ENCODE measurements at regions not wholly inside any gene's neighbourhood (a gene's known extent, or its start where the extent isn't known, plus 50 kb on each side); places are given as distances from the start of the nearest gene placed in this dataset.
A peak's percentile ranks its signal among the peaks of the same experiment; 100 is the strongest.

DNA sequence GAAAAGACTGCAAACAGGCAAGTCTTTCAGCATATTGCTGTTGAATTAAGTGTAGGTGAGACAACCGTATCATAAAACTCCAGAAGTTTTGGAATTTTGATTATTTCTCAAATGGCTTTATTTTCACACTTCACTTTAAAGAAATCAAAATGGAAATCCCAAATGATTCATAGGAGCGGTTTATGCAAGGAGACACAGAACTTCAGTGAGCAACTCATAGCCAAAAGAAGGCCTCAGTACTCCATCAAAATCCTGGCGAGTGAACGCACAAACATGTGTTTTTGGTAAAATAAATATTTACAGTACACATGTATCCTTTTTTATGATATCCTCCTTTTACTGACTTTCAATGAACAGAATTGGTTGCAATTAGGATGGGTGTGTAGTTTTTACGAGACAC is 140.4 kb upstream of the APCDD1 start:
- no peak overlapping the region for H3K4me3 ChIP-seq (ENCODE audit: low read depth, low read length)
- TF ChIP-seq ZNF391 (tag by site-specific recombination; IDR thresholded peaks at IDR 0.05; ENCODE audit: borderline replicate concordance, low read depth) (no peak), ZNF114 (tag by site-specific recombination; IDR thresholded peaks at IDR 0.05) (no peak), ZNF341 (tag by site-specific recombination; IDR thresholded peaks at IDR 0.05; ENCODE audit: low read depth) (no peak), ZNF274 (IDR thresholded peaks at IDR 0.05; ENCODE audit: low read length) (no peak), ZNF274 (tag by site-specific recombination; IDR thresholded peaks at IDR 0.05; ENCODE audit: borderline replicate concordance) (no peak), ZNF366 (tag by site-specific recombination; conservative IDR thresholded peaks at IDR 0.05) (no peak), ZBTB48 (tag by site-specific recombination; IDR thresholded peaks at IDR 0.05) (no peak)
- ChIA-PET POLR2A (no interaction called here), CTCF (interaction anchor here (0.6 kb wide), 1 partner anchor 308 kb away, joined by 3 read pairs; no protein-coding TSS in a partner anchor)
- H3K27ac ChIP-seq (ENCODE audit: extremely low read depth, low read depth, low read length), result no peak overlapping the region
- H3K4me1 ChIP-seq (ENCODE audit: control insufficient read depth, insufficient read depth, low read length), result no peaks in the 10 kb centered on the region
- H3K36me3 ChIP-seq (ENCODE audit: control insufficient read depth in 2 of 2, insufficient read depth in 1 of 2, low read length in 2 of 2), result no peaks in the 10 kb centered on the region
- H3K9me3 ChIP-seq (ENCODE audit: control insufficient read depth, insufficient read depth, low read depth, low read length), result no peaks in the 10 kb centered on the region

DNA sequence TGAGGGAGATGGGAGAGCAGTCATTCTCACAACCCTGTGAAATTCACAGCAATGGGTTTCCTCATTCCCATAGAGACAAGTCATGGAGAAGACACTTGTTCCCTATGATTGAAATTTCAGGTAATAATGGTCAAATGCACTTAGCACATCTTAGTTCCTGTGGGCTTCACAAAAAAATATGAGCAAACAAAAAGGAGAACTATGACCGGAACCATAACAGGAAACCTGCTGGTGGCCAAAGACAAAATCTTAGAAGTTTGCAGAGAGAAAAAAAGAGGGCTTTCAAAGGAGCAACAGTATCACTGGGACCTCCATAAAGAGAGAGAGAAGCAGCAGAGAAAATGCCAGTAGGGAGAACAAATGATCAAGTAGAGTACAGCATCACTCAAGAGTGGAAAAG is 138.9 kb upstream of the APCDD1 start:
- no peaks in the 10 kb centered on the region for H3K4me1 ChIP-seq (ENCODE audit: control insufficient read depth, insufficient read depth, low read length)
- ChIA-PET POLR2A (no interaction called here), CTCF (no interaction called here)
- TF ChIP-seq ZNF610 (tag by site-specific recombination; IDR thresholded peaks at IDR 0.05; ENCODE audit: borderline replicate concordance), result no peak
- TF ChIP-seq, protein P1, sequence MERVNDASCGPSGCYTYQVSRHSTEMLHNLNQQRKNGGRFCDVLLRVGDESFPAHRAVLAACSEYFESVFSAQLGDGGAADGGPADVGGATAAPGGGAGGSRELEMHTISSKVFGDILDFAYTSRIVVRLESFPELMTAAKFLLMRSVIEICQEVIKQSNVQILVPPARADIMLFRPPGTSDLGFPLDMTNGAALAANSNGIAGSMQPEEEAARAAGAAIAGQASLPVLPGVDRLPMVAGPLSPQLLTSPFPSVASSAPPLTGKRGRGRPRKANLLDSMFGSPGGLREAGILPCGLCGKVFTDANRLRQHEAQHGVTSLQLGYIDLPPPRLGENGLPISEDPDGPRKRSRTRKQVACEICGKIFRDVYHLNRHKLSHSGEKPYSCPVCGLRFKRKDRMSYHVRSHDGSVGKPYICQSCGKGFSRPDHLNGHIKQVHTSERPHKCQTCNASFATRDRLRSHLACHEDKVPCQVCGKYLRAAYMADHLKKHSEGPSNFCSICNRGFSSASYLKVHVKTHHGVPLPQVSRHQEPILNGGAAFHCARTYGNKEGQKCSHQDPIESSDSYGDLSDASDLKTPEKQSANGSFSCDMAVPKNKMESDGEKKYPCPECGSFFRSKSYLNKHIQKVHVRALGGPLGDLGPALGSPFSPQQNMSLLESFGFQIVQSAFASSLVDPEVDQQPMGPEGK (tag by site-specific recombination; IDR thresholded peaks at IDR 0.05), result no peak
- TF ChIP-seq ZNF768 (tag by site-specific recombination; IDR thresholded peaks at IDR 0.05), result no peak
- TF ChIP-seq ZNF555 (tag by site-specific recombination; conservative IDR thresholded peaks at IDR 0.05), result no peak
- TF ChIP-seq ZNF76 (tag by site-specific recombination; IDR thresholded peaks at IDR 0.05; ENCODE audit: borderline replicate concordance, low read depth), result no peak
- no peaks in the 10 kb centered on the region for H3K9me3 ChIP-seq (ENCODE audit: control insufficient read depth, insufficient read depth, low read depth, low read length)
- H3K27ac ChIP-seq (ENCODE audit: extremely low read depth, low read depth, low read length), result no peak overlapping the region
- H3K36me3 ChIP-seq (ENCODE audit: control insufficient read depth in 2 of 2, insufficient read depth in 1 of 2, low read length in 2 of 2), result no peaks in the 10 kb centered on the region
- H3K4me3 ChIP-seq (ENCODE audit: low read depth, low read length), result no peak overlapping the region

DNA sequence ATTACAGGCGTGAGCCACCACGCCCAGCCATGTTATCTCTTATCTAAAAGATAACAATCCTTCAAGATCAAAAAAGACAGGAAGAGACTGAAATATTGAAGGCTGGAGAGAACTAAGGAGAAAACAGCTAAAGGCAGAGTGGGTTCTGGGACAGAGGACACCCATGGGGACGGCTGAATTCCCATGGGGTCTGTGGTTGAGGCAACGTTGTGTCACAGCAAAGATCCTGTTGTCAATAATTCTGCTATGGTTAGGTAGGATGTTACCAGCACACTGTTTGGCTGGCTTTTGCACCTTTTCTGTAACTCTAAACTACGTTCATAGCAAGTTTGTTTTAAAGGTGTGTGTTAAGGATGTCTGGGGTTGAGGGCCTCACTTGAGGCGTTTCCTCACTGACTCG is 137.7 kb upstream of the APCDD1 start:
- Histone ChIP-seq H3K4me3 (ENCODE audit: low read depth, low read length) (no peak overlapping the region), H3K9me3 (ENCODE audit: control insufficient read depth, insufficient read depth, low read depth, low read length) (no peaks in the 10 kb centered on the region), H3K4me1 (ENCODE audit: control insufficient read depth, insufficient read depth, low read length) (no peaks in the 10 kb centered on the region), H3K27ac (ENCODE audit: extremely low read depth, low read depth, low read length) (no peak overlapping the region), H3K36me3 (ENCODE audit: control insufficient read depth in 2 of 2, insufficient read depth in 1 of 2, low read length in 2 of 2) (no peaks in the 10 kb centered on the region)
- TF ChIP-seq KLF16 (tag by site-specific recombination; IDR thresholded peaks at IDR 0.05) (no peak), ZNF621 (tag by site-specific recombination; IDR thresholded peaks at IDR 0.05) (no peak)
- ChIA-PET POLR2A (no interaction called here), CTCF (no interaction called here)

DNA sequence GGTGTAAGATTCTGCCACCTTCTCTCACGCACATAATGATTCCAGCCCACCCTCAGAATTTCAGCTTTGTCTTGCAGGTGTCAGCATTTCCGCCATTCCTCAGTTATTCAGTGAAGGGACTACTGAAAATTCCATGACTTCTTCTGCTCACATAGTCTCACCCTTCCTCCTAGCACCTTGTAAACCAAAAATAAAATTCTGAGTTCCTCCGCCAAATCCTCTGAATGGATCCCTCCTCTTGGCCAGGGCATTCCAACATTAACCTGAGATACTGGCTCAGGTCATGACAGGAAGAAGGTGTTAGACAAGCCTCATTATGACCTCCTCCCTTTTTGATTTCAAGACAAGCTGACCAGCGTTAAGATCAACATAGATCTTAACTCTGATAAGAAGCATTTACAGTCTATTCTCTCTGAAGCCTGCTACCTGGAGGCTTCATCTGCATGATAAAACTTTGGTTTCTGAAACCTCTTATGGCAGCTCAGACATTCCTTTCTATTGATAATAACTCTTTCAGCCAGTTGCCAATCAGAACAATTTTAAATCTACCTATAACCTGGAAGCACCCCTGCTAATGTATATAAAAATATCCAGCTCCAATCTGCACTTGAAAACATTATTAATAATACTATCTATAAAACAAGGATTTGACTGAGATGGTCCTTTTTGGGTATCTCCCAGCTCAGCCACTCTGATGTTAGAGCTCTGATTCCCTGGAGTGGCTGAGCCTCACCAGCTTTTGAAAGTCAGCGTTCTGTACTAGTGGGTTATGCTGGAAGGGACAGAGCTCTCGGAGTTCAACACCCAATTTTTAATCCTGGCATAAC is 136.4 kb upstream of the APCDD1 start:
- no peak overlapping the region for H3K4me3 ChIP-seq (ENCODE audit: low read depth, low read length)
- no peaks in the 10 kb centered on the region for H3K36me3 ChIP-seq (ENCODE audit: control insufficient read depth in 2 of 2, insufficient read depth in 1 of 2, low read length in 2 of 2)
- CTCF ChIA-PET, result interaction anchor here (1.6 kb wide), 1 partner anchor 346 kb away, joined by 5 read pairs; no protein-coding TSS in a partner anchor
- no peaks in the 10 kb centered on the region for H3K9me3 ChIP-seq (ENCODE audit: control insufficient read depth, insufficient read depth, low read depth, low read length)
- H3K4me1 ChIP-seq (ENCODE audit: control insufficient read depth, insufficient read depth, low read length), result no peaks in the 10 kb centered on the region
- no peak overlapping the region for H3K27ac ChIP-seq (ENCODE audit: extremely low read depth, low read depth, low read length)
- POLR2A ChIA-PET, result no interaction called here
- TF ChIP-seq, protein P2, sequence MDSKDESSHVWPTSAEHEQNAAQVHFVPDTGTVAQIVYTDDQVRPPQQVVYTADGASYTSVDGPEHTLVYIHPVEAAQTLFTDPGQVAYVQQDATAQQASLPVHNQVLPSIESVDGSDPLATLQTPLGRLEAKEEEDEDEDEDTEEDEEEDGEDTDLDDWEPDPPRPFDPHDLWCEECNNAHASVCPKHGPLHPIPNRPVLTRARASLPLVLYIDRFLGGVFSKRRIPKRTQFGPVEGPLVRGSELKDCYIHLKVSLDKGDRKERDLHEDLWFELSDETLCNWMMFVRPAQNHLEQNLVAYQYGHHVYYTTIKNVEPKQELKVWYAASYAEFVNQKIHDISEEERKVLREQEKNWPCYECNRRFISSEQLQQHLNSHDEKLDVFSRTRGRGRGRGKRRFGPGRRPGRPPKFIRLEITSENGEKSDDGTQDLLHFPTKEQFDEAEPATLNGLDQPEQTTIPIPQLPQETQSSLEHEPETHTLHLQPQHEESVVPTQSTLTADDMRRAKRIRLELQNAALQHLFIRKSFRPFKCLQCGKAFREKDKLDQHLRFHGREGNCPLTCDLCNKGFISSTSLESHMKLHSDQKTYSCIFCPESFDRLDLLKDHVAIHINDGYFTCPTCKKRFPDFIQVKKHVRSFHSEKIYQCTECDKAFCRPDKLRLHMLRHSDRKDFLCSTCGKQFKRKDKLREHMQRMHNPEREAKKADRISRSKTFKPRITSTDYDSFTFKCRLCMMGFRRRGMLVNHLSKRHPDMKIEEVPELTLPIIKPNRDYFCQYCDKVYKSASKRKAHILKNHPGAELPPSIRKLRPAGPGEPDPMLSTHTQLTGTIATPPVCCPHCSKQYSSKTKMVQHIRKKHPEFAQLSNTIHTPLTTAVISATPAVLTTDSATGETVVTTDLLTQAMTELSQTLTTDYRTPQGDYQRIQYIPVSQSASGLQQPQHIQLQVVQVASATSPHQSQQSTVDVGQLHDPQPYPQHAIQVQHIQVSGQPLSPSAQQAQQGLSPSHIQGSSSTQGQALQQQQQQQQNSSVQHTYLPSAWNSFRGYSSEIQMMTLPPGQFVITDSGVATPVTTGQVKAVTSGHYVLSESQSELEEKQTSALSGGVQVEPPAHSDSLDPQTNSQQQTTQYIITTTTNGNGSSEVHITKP (tag by site-specific recombination; IDR thresholded peaks at IDR 0.05), result 0 out of 2 replicates have a peak, but pooled peaks have one; percentile 12
- TF ChIP-seq, protein P3, sequence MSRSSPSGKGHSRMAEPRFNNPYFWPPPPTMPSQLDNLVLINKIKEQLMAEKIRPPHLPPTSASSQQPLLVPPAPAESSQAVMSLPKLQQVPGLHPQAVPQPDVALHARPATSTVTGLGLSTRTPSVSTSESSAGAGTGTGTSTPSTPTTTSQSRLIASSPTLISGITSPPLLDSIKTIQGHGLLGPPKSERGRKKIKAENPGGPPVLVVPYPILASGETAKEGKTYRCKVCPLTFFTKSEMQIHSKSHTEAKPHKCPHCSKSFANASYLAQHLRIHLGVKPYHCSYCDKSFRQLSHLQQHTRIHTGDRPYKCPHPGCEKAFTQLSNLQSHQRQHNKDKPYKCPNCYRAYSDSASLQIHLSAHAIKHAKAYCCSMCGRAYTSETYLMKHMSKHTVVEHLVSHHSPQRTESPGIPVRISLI (tag by site-specific recombination; IDR thresholded peaks at IDR 0.05), result no peak
- no peak for TF ChIP-seq ZFP41 (tag by site-specific recombination; IDR thresholded peaks at IDR 0.05; ENCODE audit: borderline replicate concordance)
- TF ChIP-seq ZNF19 (tag by site-specific recombination; IDR thresholded peaks at IDR 0.05; ENCODE audit: low read depth), result no peak
- TF ChIP-seq KLF7 (tag by site-specific recombination; IDR thresholded peaks at IDR 0.05; ENCODE audit: borderline replicate concordance), result no peak
